HUES64 (cell line): ENCODE measurements at regions not wholly inside any gene's neighbourhood (a gene's known extent, or its start where the extent isn't known, plus 50 kb on each side); places are given as distances from the start of the nearest gene placed in this dataset.
"Not testable (repeated sequence)": the region's sequence is repeated elsewhere in the genome, so short reads cannot be mapped to it uniquely, and the experiment has no call there.

Experiments used
- H3K27ac ChIP-seq: 2 replicates; pipeline ENCODE4 v1.7.0; 2013; ENCODE audit warnings: low read depth, low read length, inconsistent platforms
- H3K27me3 ChIP-seq: 2 replicates; pipeline ENCODE4 v1.6.1; 2013; ENCODE audit warnings: mild to moderate bottlenecking, low read length; ENCODE audit not compliant: insufficient read depth
- H3K36me3 ChIP-seq: 2 replicates; pipeline ENCODE4 v1.6.1; 2013; ENCODE audit warnings: mild to moderate bottlenecking, low read length; ENCODE audit not compliant: insufficient read depth
- H3K4me1 ChIP-seq: 2 replicates; pipeline ENCODE4 v1.6.1; 2013; ENCODE audit warnings: mild to moderate bottlenecking, low read length, moderate library complexity; ENCODE audit not compliant: insufficient read depth
- H3K4me3 ChIP-seq: 2 replicates; pipeline ENCODE4 v1.5.1; 2013; ENCODE audit warnings: mild to moderate bottlenecking, low read length, moderate library complexity
- H3K9ac ChIP-seq: 2 replicates; pipeline ENCODE4 v1.6.1; 2013; ENCODE audit warnings: mild to moderate bottlenecking, low read depth, low read length
- H3K9me3 ChIP-seq: 2 replicates; pipeline ENCODE4 v1.6.1; 2013; ENCODE audit warnings: low read depth, low read length; ENCODE audit not compliant: insufficient read depth
- WGBS: fragments of 150-250, 120-280 bp; methylation state at CpG from one replicate; pipeline ENCODE4 v1.1.7; 2013; ENCODE audit warnings: missing lambda C conversion rate; 5-methylcytosine and 5-hydroxymethylcytosine counted together

DNA sequence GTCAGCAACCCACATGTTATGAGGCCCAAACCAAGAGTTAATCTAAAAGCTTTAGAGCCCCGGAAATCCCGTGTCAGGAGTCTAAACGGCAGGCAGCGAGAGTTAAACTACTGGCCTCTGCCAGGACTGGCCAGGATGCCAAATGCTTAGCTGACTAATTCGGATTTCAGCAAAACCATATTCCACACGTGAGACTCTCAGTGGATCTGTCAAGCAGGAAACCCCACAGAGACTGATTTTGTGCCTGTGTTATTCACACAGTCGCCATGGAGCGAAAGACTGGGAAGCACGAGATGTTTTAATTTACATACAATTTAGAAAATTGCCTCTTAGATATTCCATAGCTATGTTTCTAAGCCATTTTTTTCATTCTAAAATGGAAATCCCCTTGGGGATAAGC lies 152.9 kb downstream of the RNASET2 start:
- Histone ChIP-seq H3K27ac (no peak overlapping the region), H3K4me3 (no peak overlapping the region), H3K36me3 (no peaks in the 10 kb centered on the region), H3K4me1 (no peaks in the 10 kb centered on the region), H3K9ac (no peak overlapping the region), H3K9me3 (peaks cover 12% of the 10 kb centered on the region), H3K27me3 (no peaks in the 10 kb centered on the region)
- WGBS = 79% methylated on average over 9 of the region's 9 CpGs

DNA sequence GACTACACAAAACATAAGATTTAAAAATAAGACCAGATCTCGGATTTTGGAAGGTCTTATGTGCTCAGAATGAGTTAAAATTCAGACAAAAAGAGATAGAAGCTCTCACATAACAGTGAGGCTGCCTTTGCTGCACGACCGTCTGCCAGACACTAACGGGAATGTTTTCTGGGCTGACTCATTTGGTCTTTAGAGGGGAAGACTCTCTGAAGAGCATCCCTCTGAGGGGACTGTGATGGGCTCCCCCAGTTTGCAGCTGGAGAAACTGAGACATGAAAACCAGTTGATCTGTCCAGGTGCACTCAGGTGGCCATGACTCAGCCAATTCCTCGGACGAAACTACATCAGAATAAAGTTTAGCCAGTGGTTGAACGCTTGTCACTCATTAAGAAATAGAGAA lies 153.9 kb downstream of the RNASET2 start:
- Histone ChIP-seq H3K27me3 (no peaks in the 10 kb centered on the region), H3K9ac (no peak overlapping the region), H3K4me1 (no peaks in the 10 kb centered on the region), H3K9me3 (peaks cover 12% of the 10 kb centered on the region), H3K27ac (no peak overlapping the region), H3K4me3 (no peak overlapping the region), H3K36me3 (no peaks in the 10 kb centered on the region)
- 87% methylated on average over 7 of the region's 7 CpGs for WGBS

DNA sequence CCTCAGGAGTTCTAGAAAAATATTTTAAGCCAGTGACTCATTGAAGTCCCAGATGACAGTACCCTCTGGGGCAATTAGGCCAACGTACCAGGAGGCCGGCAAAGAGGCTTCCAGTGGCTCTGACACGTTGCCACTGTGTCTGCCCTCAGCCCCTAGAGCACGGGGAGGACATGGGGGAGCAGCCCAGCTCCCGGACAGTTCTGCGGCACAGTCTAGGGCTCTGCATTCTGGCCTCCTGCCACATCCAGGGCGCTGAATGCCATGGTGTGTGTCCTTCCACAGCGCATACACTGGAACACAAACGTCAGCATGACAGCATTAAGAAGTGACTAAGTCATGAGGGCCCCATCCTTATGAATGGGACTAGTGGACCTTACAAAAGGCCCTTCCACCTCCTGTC lies 156.2 kb downstream of the RNASET2 start:
- H3K9me3 ChIP-seq = no peaks in the 10 kb centered on the region
- H3K9ac ChIP-seq = no peak overlapping the region
- no peak overlapping the region for H3K27ac ChIP-seq
- H3K4me3 ChIP-seq = no peak overlapping the region
- H3K27me3 ChIP-seq = no peaks in the 10 kb centered on the region
- WGBS = 88% methylated on average over 9 of the region's 9 CpGs
- H3K36me3 ChIP-seq = no peaks in the 10 kb centered on the region
- no peaks in the 10 kb centered on the region for H3K4me1 ChIP-seq

DNA sequence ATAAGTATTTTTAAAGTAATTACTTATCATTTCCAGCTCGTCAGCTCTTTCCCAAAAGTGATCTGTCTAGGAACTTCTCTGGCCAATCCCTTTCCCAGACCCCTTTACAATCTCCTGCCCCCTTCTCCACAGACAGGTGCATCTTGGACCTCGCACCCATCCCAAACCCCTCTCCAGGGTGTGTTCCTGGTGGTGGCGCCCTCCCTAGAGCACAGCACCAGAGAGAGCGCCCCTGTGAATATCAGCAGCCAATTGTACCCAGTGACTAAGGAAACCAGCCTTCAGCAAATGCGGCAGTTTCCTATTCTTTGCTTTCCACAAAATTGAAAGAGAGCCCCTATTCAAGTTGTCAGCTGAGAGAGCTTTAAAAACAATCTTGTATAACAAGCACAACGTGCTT lies 157.7 kb downstream of the RNASET2 start:
- Histone ChIP-seq H3K9me3 (no peaks in the 10 kb centered on the region), H3K4me3 (no peak overlapping the region), H3K27ac (no peak overlapping the region), H3K36me3 (no peaks in the 10 kb centered on the region), H3K4me1 (no peaks in the 10 kb centered on the region), H3K27me3 (no peaks in the 10 kb centered on the region), H3K9ac (no peak overlapping the region)
- WGBS = 76% methylated on average over 6 of the region's 6 CpGs

DNA sequence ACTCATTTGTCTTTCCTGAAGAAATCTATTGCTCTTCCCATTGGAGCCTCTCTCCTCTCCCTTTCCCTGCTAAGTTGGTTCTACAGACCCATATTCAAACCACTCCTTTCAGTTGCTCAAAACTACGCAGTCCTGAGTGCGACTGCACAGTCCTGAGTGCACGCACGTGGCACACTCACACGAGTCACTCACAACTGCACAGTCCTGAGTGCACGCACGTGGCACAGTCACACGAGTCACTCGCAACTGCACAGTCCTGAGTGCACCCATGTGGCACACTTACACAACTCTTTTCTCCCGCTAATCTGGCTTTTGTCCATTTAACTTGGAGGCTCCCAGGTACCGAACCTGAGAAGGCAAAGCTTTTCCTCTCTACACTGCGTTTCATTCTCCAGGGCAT lies 159.7 kb downstream of the RNASET2 start:
- no peak overlapping the region for H3K9ac ChIP-seq
- H3K4me3 ChIP-seq = no peak overlapping the region
- H3K27ac ChIP-seq = no peak overlapping the region
- no peaks in the 10 kb centered on the region for H3K9me3 ChIP-seq
- no peaks in the 10 kb centered on the region for H3K36me3 ChIP-seq
- WGBS = 93% methylated on average over 12 of the region's 12 CpGs
- H3K27me3 ChIP-seq = no peaks in the 10 kb centered on the region
- no peaks in the 10 kb centered on the region for H3K4me1 ChIP-seq

DNA sequence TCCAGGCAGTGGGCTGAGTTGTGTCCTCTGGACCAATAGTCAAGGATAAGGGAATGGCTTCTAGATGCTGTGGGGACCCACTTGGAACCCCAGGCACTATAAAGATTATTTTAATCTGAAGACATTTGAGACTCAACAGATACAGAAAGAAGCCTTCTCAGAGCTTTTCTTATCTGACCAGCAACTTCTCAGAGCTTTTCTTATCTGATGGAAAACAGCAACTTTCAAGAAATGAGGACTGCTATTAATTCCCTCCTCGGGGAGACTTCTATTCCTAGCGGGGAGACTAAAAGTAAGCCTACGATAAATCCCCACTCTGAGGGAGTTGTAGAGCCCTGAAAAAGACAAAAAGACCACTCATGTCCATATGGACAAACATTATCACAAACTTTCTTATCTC lies 160.5 kb downstream of the RNASET2 start:
- 97% methylated on average over 3 of the region's 3 CpGs for WGBS
- H3K9ac ChIP-seq = no peak overlapping the region
- H3K9me3 ChIP-seq = no peaks in the 10 kb centered on the region
- no peak overlapping the region for H3K4me3 ChIP-seq
- no peak overlapping the region for H3K27ac ChIP-seq
- no peaks in the 10 kb centered on the region for H3K36me3 ChIP-seq
- H3K27me3 ChIP-seq = no peaks in the 10 kb centered on the region
- H3K4me1 ChIP-seq = no peaks in the 10 kb centered on the region

DNA sequence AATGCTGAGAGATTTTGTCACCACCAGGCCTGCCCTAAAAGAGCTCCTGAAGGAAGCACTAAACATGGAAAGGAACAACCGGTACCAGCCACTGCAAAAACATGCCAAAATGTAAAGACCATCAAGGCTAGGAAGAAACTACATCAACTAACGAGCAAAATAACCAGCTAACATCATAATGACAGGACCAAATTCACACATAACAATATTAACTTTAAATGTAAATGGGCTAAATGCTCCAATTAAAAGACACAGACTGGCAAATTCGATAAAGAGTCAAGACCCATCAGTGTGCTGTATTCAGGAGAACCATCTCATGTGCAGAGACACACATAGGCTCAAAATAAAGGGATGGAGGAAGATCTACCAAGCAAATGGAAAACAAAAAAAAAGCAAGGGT lies 163.8 kb upstream of the RPS6KA2 start:
- H3K27ac ChIP-seq, H3K36me3 ChIP-seq, H3K9ac ChIP-seq, H3K4me1 ChIP-seq, H3K4me3 ChIP-seq, H3K9me3 ChIP-seq, H3K27me3 ChIP-seq: not testable (repeated sequence)
- WGBS = no CpG with 5 or more reads among the region's 3 CpGs

DNA sequence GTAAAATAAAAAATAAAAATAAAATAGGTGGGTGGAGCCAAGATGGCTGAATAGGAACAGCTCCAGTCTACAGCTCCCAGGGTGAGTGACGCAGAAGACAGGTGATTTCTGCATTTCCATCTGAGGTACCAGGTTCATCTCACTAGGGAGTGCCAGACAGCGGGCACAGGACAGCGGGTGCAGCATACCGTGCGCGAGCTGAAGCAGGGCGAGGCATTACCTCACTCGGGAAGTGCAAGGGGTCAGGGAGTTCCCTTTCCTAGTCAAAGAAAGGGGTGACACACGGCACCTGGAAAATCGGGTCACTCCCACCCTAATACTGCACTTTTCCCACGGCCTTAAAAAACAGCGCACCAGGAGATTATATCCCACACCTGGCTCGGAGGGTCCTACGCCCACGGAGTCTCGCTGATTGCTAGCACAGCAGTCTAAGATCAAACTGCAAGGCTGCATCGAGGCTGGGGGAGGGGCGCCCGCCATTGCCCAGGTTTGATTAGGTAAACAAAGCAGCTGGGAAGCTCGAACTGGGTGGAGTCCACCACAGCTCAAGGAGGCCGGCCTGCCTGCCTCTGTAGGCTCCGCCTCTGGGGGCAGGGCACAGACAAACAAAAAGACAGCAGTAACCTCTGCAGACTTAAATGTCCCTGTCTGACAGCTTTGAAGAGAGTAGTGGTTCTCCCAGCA lies 161.9 kb upstream of the RPS6KA2 start:
- H3K9me3 ChIP-seq, H3K4me1 ChIP-seq, H3K27me3 ChIP-seq, H3K9ac ChIP-seq, H3K36me3 ChIP-seq, H3K27ac ChIP-seq, H3K4me3 ChIP-seq: not testable (repeated sequence)
- WGBS = 96% methylated on average over 22 of the region's 22 CpGs

DNA sequence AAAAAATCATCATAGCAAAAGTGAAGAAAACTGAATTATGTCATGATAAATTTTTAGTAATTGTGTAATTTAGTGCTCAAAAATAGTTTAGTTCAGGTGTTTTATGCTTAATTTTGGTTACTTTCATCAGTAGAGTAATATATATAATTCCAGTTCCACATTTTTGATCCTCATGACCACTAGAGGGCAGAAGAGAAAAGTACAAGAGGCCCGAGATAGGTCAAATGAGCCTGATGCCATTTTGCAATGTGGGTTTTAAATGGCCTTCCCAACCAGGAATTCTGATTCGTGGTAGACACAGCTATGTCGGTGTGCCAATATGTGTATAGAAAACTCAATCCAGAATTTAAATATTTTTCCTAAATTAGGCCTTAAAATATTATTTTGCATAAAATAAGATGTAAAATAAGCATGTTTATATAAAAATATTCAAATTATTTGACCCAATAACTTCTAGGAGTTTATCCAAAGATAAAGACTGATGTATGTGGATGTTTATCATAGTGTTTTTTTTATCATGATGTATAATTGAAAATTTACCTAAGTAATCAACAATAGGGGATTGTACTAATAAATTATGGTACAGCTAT lies 159.7 kb upstream of the RPS6KA2 start:
- 10% methylated on average over 2 of the region's 3 CpGs for WGBS
- H3K9ac ChIP-seq = no peak overlapping the region
- no peak overlapping the region for H3K27ac ChIP-seq
- no peak overlapping the region for H3K4me3 ChIP-seq
- no peaks in the 10 kb centered on the region for H3K4me1 ChIP-seq
- H3K36me3 ChIP-seq = no peaks in the 10 kb centered on the region
- 0 out of 2 replicates have a peak, but pooled peaks cover 5% of the 10 kb centered on the region for H3K9me3 ChIP-seq
- no peaks in the 10 kb centered on the region for H3K27me3 ChIP-seq

DNA sequence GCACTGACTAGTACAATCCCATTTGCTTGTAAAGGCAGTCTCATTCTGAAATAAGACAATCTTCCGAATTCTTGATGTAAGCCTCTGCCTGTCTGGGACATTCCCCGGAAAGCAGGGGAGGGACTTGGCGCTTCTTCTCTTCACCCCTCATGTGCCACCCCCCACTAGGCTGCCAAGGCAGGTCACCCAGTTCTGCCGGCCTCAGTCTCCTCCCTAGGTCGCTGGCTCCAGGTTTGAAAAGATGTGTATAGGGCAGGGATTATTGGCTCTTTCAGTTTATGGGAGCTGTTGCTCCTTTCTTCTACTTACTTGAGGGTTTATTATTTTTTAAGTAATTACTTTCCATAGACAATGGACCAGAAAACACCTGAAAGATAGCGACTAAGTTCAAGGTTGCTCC lies 158.1 kb upstream of the RPS6KA2 start:
- Histone ChIP-seq H3K9ac (no peak overlapping the region), H3K27me3 (no peaks in the 10 kb centered on the region), H3K27ac (no peak overlapping the region), H3K9me3 (0 out of 2 replicates have a peak, but pooled peaks cover 5% of the 10 kb centered on the region), H3K4me3 (no peak overlapping the region), H3K36me3 (no peaks in the 10 kb centered on the region), H3K4me1 (no peaks in the 10 kb centered on the region)
- 91% methylated on average over 5 of the region's 6 CpGs for WGBS

DNA sequence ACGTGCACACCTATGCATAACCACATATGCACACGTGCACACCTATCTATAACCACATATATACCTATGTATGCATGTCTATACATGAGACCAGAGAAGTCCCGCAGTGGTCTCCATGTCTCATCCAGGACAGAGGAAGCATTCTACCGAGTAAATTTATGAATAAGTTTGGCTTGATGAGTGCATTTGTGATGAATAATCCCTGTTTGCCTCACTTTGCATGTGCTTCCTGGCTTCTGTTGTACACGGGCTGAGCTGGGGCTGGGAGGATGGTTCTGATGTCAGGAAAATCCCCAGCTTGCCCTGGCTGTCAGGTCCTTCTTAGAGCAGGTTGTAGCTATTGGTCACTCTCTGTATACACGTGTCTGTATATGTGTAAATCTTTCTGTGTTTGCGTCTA lies 157.6 kb upstream of the RPS6KA2 start:
- no peaks in the 10 kb centered on the region for H3K36me3 ChIP-seq
- no peaks in the 10 kb centered on the region for H3K27me3 ChIP-seq
- 85% methylated on average over 6 of the region's 7 CpGs for WGBS
- no peaks in the 10 kb centered on the region for H3K4me1 ChIP-seq
- H3K4me3 ChIP-seq = no peak overlapping the region
- H3K27ac ChIP-seq = no peak overlapping the region
- 0 out of 2 replicates have a peak, but pooled peaks cover 5% of the 10 kb centered on the region for H3K9me3 ChIP-seq
- no peak overlapping the region for H3K9ac ChIP-seq

DNA sequence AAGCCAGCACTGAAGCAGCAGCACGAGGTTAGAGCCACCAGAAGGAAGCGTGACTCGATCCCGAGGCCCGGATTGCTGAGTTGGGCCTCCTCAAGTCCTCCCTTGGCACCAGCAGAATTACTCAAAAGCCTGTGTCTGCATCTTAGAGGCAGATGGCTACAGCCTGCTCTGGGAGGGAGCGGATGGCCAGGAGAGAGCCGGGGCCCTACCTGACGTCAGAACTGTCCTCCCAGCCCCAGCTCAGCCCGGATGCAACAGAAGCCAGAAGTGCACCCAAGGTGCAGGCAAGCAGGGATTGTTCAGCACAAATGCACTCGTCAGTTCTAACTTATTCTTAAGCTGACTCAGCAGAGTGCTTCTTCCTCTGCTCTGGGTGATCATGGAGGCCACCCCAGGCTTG lies 155.5 kb upstream of the RPS6KA2 start:
- no peaks in the 10 kb centered on the region for H3K27me3 ChIP-seq
- WGBS = 78% methylated on average over 10 of the region's 10 CpGs
- H3K36me3 ChIP-seq = no peaks in the 10 kb centered on the region
- no peaks in the 10 kb centered on the region for H3K9me3 ChIP-seq
- no peak overlapping the region for H3K9ac ChIP-seq
- H3K4me3 ChIP-seq = no peak overlapping the region
- no peak overlapping the region for H3K27ac ChIP-seq
- no peaks in the 10 kb centered on the region for H3K4me1 ChIP-seq
